IMR-90 (cell line): ENCODE measurements at regions not wholly inside any gene's neighbourhood (a gene's known extent, or its start where the extent isn't known, plus 50 kb on each side); places are given as distances from the start of the nearest gene placed in this dataset.

Source experiments
- CEBPB ChIP-seq: IDR thresholded peaks from 2 replicates; pipeline ENCODE4 v1.6.1; 2012; ENCODE audit warnings: low read depth, low read length, improper control_type of control experiment
- CHD1 ChIP-seq: IDR thresholded peaks from 2 replicates; pipeline ENCODE4 v1.6.1; 2012; ENCODE audit warnings: low read depth, low read length, improper control_type of control experiment
- CTCF ChIP-seq: conservative IDR thresholded peaks from 2 replicates; pipeline ENCODE4 v1.5.1; 2012; ENCODE audit warnings: mild to moderate bottlenecking, low read depth, low read length, improper control_type of control experiment
- ELK1 ChIP-seq: fragments of 150-350 bp; IDR thresholded peaks from 2 replicates; pipeline ENCODE4 v1.6.1; 2016; ENCODE audit warnings: low read depth, mild to moderate bottlenecking, low read length, moderate library complexity, borderline replicate concordance
- FOS ChIP-seq: fragments of 150-350 bp; IDR thresholded peaks from 2 replicates; pipeline ENCODE4 v1.6.1; 2016; ENCODE audit warnings: low read depth, low read length
- MAZ ChIP-seq: IDR thresholded peaks from 2 replicates; pipeline ENCODE4 v1.6.1; 2012; ENCODE audit warnings: low read depth, mild to moderate bottlenecking, low read length, improper control_type of control experiment, moderate library complexity, borderline replicate concordance
- MXI1 ChIP-seq: IDR thresholded peaks from 2 replicates; pipeline ENCODE4 v1.6.1; 2012; ENCODE audit warnings: low read depth, mild to moderate bottlenecking, low read length, moderate library complexity, borderline replicate concordance
- NFE2L2 ChIP-seq: fragments of 150-350 bp; IDR thresholded peaks from 2 replicates; pipeline ENCODE4 v1.6.1; 2016; ENCODE audit warnings: low read depth, mild to moderate bottlenecking, low read length
- POLR2A ChIP-seq: IDR thresholded peaks from 2 replicates; pipeline ENCODE4 v1.6.1; 2012; ENCODE audit warnings: mild to moderate bottlenecking, low read depth, low read length
- RAD21 ChIP-seq: IDR thresholded peaks from 2 replicates; pipeline ENCODE4 v1.6.1; 2012; ENCODE audit warnings: low read length, improper control_type of control experiment
- RCOR1 ChIP-seq: IDR thresholded peaks from 2 replicates; pipeline ENCODE4 v1.6.1; 2012; ENCODE audit warnings: mild to moderate bottlenecking, low read length, improper control_type of control experiment; ENCODE audit not compliant: insufficient replicate concordance
- RFX5 ChIP-seq: IDR thresholded peaks from 2 replicates; pipeline ENCODE4 v1.8.0; 2012; ENCODE audit warnings: low read depth, mild to moderate bottlenecking, low read length, moderate library complexity
- SMC3 ChIP-seq: fragments of 150-350 bp; IDR thresholded peaks from 2 replicates; pipeline ENCODE4 v1.6.1; 2016; ENCODE audit warnings: low read depth, mild to moderate bottlenecking, antibody characterized with exemption, low read length, moderate library complexity
- USF2 ChIP-seq: fragments of 150-350 bp; IDR thresholded peaks from 2 replicates; pipeline ENCODE4 v1.6.1; 2017; ENCODE audit warnings: mild to moderate bottlenecking, antibody characterized with exemption, low read length, low read depth

GRCh38 chr13:55534306-55534705, 1606.4 kb upstream of the PRR20A start:
- TF ChIP-seq POLR2A (no peak), CTCF (no peak), CEBPB (no peak), ELK1 (no peak), USF2 (no peak), RFX5 (no peak), SMC3 (no peak), RCOR1 (no peak), FOS (no peak), RAD21 (no peak), CHD1 (no peak), MXI1 (no peak), MAZ (no peak), NFE2L2 (no peak)
